ENCODE measurements at regions not wholly inside any gene's neighbourhood (a gene's known extent, or its start where the extent isn't known, plus 50 kb on each side); places are given as distances from the start of the nearest gene placed in this dataset.
"Not testable (repeated sequence)": the region's sequence is repeated elsewhere in the genome, so short reads cannot be mapped to it uniquely, and the experiment has no call there.

DNA sequence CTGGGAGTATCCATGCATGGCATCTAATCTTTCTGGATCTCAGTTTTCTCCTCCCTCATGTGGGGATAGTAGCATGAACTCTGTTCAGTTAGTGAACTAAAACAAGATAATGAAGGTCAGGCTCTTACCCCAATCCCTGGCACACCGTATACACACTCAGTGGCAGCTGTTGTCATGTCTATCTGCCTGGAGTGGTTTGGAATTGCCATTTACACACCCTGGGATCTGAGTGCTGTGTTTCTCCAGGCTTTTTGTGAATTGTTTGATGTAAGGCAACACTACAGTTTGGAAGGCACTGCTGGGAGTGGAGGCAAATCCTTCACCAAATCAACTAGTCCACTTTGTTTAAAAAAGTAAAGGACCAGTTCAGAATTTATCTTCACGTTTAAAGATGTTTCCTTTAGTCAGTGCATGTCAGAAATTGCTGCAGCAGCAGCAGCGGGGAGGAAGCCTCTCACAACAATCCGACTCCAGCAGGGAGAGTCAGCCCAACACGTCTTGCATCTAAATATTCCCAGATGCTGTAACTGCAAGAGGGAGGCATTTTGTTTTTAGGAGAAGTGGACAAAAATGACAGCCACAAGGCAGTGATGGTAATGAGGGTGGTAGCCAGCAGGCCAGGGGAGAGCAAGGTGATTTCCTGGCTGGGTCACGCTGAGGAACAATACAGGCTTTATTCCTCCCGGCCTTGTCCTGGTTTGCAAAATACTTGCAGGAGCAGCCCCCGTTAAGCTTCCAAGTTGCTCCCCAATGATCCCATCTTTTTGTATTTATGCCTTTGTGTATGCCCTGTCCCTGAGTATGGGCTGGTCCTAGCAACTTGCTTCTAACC lies 128.5 kb upstream of the LRIG1 start:
- DNase-seq: peak in 1 of 58 donors; percentile 3

DNA sequence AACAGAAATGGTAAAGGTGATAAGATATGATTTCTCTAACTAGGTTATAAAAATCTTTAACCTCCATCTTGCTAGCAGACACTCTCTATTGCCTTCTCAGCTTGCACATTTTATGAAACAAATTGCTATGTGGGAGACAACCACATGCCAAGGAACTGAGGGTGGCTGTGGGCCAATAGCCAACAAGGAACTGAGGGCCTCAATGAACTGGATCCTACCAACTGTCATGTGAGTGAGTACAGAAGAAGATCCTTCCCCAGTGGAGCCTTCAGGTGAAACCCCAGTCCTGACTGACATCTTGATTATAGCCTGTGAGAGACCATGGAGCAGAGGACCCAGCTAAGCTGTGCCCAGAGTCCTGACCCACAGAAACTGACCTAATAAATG lies 129.2 kb upstream of the LRIG1 start:
- no peak for DNase-seq

DNA sequence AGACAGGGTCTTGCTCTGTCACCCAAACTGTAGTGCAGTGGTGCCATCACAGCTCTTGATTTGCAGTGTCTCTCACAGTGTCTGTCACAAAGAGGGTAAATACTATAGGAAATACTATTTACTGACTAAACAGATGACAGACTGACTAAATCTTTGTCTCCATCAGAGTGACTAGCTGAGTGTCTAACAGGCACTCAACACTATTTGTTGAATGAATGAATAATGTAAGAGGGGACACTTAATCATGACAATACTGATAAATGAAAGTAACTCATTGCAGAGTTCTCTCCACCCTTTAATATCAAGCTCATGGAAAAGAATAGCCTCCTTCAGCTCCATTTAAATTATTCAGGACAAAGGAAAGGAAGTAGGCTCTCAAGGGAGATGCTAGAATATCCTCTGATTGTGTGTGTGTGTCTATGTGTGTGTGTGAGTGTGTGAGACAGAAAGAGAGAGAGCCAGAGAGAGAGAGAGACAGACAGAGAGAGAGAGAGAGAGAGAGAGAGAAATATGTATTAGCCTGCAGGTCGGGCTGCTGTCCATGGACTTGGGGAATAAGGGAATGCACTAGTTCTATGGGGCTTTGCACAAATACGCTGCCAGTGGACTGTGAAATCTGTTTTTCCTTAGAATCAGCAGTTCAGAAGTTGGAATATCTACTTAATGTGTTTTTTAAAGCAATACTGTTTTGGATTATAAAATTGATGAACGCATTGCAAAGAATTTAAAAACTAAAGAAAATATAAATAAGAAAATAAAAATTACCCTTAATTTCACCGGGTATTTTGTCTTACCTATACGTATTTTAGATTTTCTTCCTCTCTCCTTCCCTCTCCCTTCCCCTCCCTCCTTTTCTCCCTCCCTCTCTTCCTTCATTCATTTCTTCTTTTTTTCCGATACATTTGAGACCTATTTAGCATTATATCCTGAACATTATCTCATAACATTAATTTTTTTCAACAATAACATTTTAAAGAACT lies 132.9 kb upstream of the LRIG1 start:
- no peak for DNase-seq

DNA sequence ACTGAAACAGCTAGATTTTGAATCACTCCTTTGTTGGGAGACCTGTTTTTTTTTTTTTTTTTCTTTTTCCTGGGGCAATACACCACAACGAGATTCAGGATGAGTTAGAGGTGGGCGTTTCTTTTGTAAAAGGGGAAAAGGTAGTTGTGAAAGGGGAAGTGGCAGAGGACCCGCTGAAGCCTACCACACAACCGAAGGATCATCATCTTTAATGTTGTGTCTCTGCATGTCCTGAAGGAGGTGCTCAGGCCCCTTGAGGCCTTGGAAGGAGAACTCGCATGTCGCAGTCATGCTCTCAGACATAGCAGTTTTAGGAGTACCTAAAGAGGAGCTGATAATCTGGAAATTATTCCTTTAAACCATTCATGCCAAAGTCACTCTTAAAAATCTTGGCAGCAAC lies 137.9 kb upstream of the LRIG1 start:
- no peak for DNase-seq

DNA sequence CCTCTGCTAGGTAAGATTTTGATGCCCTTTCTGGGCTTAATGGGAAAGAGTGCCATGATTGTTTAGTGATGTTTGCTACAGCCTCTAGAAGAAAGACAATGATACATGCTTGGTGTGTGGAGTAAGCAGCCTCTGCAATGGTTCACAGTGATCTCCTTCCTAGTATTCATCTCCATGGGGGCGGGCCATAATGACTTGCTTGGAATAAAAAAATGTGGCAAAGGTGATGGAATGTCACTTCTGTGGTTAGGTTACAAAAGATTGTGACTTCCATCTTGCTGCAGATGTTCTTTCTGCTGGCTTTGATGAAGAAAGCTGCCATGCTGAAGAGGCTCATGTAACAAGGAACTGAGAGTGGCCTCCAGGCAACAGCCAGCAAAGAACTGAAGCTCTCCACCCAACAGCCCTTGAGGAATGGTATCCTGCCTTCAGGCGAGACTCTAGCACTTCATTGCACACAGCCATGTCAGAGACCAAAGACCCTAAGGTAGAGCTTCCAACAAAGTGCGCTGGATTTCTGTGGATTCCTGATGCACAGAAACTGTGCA lies 139.1 kb upstream of the LRIG1 start:
- DNase-seq: no peak

DNA sequence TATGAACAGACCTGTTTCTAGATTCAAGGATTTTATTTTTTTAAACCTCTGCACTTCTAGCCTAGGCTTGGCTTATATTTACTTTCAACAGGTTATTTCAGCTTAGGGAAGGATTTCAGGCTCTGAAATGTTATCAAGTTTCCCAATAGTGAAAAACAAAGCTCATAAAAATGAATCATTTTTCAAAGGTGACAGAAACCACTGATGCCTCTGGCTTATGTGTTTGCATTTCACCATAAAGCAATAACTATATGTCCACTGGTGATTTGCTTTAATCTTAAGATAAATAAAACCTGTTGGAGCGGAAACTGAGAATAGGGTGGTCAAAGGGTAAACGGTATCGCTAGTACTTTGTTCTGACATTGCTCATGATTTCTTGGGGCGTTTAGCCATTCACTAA lies 141.2 kb upstream of the LRIG1 start:
- DNase-seq: no peak

DNA sequence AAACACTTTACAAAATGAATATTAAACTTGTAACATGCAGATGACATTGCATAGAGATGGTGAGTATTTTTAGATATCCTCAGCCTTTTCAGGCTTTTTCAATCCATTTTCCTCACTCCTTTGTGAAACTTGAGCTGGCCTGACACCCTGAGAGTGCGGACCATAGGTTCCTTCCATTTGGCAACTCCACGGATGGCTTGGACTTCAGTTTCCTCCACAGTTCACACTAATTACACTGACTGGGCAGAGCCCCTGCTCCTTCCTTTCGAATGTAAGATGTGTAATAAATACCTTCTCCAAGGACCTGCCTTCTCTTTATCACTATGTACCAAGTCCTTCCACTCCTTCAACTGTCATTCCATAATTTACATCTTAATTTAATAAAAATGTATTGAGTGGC lies 141.7 kb upstream of the LRIG1 start:
- no peak for DNase-seq

DNA sequence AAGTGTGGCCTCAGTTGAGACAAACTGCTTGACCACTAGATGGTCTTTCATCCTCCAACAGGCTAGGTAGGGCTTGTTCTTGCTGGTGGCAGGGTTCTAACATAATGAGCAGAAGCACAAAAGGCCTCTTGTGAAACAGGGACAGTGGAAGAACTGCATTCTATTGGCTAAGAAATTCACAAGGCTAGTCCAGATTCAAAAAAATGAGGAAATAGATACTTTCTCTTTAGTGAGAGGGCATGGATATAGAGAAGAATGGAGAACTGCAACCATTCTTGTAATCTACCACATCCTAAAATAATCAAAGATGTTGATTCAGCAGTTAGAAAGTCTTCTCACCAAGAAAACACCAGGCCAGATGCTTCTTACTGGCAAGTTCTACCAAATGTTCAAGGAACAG lies 143.7 kb upstream of the LRIG1 start:
- no peak for DNase-seq

DNA sequence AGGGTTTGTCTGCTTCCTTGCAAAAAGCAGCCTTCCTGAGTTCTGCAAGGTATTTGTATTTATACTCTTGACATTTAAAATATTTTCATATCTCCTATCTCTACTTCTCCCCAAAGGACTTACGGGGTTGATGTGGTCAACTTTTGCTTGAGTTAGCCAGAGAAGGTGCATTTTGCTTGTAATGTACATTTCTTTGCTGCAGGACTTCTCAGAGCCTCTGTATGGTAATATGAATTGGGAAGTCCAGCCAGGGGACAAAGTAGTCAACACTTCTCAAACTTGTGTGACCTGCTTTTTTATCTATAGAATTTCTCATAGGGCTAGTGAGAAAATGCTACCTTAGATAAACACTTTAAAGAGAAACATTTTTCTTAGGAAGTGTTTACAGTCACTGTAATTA lies 148.2 kb upstream of the LRIG1 start:
- no peak for DNase-seq

DNA sequence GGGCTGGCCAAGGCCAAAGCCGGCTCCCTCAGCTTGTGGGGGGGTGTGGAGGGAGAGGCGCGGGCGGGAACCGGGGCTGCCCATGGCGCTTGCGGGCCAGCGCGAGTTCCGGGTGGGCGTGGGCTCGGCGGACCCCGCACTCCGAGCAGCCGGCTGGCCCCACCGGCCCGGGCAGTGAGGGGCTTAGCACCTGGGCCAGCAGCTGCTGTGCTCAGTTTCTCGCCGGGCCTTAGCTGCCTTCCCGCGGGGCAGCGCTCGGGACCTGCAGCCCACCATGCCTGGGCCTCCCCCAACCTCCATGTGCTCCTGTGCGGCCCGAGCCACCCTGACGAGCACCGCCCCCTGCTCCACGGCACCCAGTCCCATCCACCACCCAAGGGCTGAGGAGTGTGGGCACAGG lies 150.7 kb upstream of the LRIG1 start:
- DNase-seq: not testable (repeated sequence)

DNA sequence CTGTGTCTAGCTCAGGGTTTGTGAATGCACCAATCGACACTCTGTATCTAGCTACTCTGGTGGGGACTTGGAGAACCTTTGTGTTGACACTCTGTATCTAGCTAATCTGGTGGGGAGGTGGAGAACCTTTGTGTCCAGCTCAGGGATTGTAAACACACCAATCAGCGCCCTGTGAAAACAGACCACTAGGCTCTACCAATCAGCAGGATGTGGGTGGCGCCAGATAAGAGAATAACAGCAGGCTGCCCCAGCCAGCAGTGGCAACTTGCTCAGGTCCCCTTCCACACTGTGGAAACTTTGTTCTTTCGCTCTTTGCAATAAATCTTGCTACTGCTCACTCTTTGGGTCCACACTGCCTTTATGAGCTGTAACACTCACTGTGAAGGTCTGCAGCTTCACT lies 151.3 kb upstream of the LRIG1 start:
- not testable (repeated sequence) for DNase-seq

DNA sequence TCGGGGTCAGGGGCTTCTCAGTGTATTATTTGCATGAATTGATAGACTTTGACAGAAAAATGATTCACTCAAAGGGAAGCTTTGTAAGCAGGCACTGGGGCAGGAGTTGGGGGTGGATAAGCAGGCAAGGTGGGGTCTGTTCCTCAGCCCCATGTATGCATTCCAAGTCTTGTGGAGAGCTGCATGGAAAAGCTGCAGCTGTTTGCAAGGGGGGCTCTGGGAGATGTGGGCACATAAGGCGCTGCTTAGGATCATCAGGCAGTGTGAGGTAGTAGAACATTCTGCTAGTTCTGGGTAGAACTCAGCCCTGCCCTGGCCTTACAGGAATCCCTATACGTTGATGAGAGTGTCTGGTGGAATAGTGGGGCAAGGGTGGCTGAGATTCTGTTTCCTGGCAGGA lies 154.2 kb upstream of the LRIG1 start:
- DNase-seq: no peak

DNA sequence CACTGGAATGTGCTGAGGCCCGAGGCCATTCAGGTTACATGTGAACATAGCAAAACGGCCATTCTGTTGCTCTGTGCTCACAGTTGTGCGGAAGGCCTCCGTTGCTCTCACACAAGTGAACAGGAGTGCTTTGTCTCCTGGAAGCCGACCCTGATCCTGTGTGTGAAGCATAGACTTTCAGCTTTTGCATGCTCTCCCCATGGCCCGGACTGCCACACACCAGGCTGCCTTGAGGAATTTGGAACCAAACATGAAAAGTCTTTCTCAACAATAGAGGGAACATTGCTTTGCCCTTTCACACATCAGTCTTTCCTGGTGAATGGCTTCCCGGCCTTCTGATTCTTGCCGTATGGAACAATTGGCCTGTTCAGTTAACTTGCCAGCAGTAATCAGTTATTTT lies 154.8 kb upstream of the LRIG1 start:
- no peak for DNase-seq

DNA sequence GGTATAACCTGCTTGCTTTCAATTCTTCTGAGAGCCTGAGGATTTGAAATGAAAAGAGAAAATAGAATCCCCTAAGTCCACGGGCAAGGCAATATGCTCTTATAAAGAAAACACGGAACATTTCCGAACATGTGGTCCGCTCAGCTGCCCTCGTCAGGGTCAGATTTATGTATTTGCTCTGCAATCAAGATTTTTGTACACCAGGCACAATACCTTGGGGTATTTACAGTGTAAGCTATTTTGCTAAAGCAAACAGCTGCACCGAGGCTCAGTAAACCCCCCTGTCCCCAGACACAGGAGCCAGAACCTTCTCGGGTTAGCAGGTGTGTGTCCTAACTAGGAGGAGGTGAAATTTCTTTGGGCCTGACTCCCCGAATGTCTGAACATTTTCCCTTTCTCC lies 155.8 kb upstream of the LRIG1 start:
- DNase-seq: no peak

DNA sequence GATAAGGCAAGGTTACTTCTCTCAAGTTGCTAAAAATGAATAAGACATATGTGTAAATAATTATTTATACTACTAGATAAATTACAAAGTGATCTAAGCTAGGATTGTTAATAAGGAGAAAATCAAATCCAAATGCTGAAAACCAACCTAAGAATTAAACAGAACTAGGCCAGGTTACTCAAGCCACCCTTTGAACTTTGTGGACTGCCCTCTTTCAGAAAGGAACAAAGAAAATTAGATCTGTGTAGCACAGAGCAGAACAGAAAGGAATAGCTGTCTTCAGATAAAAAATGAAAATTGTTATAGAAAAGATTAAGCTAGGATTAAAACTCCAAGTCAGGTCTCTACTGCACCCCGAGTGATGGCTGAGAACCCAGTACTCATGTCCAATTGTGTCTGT lies 158.2 kb upstream of the LRIG1 start:
- DNase-seq: no peak

DNA sequence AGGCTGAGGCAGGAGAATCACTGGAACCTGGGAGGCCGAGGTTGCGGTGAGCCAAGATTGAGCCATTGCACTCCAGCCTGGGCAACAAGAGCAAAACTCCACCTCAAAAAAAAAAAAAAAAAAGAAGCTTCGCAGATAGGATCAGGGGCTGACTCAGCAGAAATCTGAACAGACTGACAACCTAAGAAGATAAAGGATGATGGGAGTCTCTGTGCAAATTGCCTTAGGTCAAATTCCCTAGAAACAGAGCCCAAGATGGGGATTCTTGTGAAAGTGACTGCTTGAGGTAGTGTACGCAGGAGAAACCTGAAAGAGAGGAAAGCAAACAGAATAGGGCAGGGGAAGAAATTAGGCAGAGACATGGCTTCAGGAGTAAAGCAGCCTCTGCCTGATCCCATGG lies 160.8 kb upstream of the LRIG1 start:
- DNase-seq: no peak

DNA sequence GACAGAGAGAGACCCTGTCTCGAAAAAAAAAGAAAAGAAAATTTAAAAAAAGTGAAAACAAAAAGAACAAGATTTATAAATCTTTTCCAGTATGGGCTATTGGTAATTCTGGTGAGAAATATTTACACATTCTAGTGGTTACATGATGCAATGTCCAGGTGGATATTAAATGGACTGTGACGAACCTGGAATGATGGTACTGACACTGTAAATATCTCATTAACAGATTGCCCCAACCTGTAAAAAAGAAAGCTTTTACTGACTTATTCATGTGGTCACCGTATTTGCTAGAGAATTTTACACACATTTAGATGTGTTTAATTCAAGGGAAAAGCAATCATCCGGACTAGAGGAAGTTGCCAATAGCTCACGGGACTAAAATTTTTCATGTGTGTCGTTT lies 162.1 kb upstream of the LRIG1 start:
- DNase-seq: no peak

DNA sequence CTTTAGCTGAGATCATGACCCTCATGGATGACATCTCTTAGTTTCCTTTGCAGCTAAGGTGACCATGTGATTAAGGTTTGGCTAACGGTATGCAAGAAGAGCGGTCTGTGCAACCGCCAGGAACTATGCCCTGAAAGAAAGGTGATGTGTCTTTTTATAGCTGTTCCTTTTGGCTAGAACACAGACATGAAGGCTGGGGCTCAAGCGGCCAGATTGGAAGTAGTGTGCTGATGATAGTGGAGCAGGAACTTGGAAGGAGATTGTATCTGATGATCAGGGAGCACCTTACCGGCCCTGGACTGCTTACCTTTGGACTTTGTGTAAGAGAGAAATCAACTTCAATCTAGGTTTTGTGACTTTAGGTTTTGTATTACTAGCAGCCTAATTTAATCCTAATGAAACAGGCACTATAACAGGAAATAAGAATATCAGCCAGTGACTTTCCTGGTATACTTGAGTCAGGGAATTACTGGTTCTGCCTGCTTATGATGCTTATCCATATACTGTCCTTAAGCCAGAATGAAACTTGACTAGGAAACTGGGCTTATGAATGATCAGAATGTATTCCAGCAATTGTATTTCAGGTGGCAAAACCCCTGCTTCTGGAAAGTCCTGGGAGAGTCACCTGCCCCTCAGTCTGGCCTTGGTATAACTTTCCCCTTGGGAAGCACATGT lies 164.3 kb upstream of the LRIG1 start:
- DNase-seq: no peak

DNA sequence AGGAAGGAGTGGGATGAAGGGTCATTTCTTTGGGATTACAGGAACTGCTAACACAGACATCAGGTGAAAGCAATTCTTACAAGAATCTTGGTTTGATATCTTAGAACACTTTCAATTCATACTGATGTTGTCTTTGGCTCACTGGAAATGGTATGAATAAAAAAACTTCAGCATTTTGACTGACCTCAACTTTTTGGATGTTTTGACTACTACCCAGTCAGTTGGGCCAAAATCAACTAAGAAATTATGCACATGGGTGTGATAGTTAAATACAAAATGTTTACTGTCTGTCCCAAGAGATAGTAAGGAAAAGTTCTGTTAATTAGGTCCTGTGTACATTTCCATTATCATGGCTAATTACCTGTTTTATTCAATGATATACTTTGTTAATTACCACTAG lies 165.5 kb upstream of the LRIG1 start:
- no peak for DNase-seq

DNA sequence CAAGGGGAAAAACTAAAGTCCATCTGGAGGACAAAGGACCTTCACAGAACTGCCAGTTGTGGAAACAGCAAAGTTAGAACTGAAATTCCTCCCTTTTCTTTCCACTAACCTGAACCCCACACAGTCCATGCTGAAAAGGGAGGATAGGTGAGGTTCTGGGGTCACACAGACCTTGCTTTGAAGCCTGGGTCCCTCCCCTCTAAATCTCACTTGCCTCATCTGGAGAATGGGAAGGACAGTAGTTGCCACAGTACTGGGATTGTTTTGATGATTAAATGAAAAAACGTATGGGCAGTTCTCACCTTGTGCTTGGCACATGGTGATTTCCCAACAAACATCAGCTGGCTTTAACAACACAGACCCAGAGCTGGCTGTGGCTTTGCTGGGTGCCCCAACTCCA lies 166.4 kb upstream of the LRIG1 start:
- no peak for DNase-seq

DNA sequence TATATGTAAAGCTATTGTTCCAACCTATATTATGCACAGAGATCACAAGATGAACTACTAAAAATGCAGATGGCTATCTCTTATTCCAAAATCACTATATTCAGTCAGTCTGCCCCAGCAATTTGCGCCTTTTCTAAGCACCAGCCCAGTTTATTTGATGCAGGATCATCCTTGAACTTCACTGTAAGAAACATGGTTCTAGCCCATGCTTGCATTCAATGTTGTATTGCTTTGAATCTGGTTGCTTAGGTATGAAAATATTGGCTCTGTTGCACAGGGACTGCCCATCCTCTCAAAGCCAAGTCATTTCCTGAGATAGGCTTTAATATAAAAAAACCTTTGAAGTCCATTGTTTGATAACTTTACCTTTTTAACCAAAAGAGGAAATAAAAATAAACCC lies 170.5 kb upstream of the LRIG1 start:
- no peak for DNase-seq

DNA sequence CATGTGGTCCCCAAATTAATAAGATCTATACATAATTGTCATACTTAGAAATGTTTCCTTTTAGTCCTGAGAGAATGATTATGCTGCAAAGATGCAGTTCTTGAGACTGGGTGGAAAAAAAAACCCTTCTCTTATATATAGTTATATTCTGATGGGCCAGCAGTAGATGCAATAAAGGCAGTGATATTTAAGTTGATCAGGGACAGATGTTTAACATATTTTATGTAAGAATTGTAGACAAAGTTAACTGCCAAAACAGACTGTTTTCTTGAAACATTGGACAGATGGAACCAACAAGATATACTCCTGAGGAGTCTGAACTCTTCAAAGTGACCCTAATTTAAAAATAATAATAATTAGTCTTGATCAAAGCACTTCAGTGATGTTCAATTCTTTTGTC lies 172.0 kb upstream of the LRIG1 start:
- no peak for DNase-seq

All from anterior cingulate cortex (tissue), 58 donors.